Activated CD8-positive, alpha-beta memory T cell treated with anti-CD3 and anti-CD28 coated beads, Interleukin-2, amount 10 ng/mL, durations not matched to agents 7 days and 5 days (primary cell): ENCODE measurements at regions not wholly inside any gene's neighbourhood (a gene's known extent, or its start where the extent isn't known, plus 50 kb on each side); places are given as distances from the start of the nearest gene placed in this dataset.

Source experiments
- ATAC-seq: fragments of 150-1000 bp; cut with Tn5 transposase; one replicate; pipeline ENCODE4 v1.10.0; 2021; ENCODE audit warnings: moderate library complexity
- CTCF ChIA-PET: fragments of 350-600 bp; sonication (Branson Sonifier 250); formaldehyde crosslinking; loops from one replicate; lab custom pipeline; 2021; ENCODE audit warnings: antibody characterized with exemption; lab: Charles Lee
- DNase-seq: peaks from one replicate; pipeline ENCODE4 v3.0.0-alpha.2; 2020
- H3K27ac Mint-ChIP-seq: one replicate; pipeline ENCODE4 v1.8.0; 2021; ENCODE audit warnings: mild to moderate bottlenecking, mixed read lengths
- H3K27me3 Mint-ChIP-seq: one replicate; pipeline ENCODE4 v1.8.0; 2021; ENCODE audit warnings: mixed read lengths
- H3K36me3 Mint-ChIP-seq: one replicate; pipeline ENCODE4 v1.8.0; 2021; ENCODE audit warnings: mild to moderate bottlenecking, mixed read lengths
- H3K4me1 Mint-ChIP-seq: one replicate; pipeline ENCODE4 v1.8.0; 2021; ENCODE audit warnings: mixed read lengths
- H3K4me3 Mint-ChIP-seq: one replicate; pipeline ENCODE4 v1.8.0; 2021; ENCODE audit warnings: mild to moderate bottlenecking, moderate library complexity, mixed read lengths
- H3K9me3 Mint-ChIP-seq: one replicate; pipeline ENCODE4 v1.8.0; 2022; ENCODE audit warnings: low read depth, mixed read lengths

DNA sequence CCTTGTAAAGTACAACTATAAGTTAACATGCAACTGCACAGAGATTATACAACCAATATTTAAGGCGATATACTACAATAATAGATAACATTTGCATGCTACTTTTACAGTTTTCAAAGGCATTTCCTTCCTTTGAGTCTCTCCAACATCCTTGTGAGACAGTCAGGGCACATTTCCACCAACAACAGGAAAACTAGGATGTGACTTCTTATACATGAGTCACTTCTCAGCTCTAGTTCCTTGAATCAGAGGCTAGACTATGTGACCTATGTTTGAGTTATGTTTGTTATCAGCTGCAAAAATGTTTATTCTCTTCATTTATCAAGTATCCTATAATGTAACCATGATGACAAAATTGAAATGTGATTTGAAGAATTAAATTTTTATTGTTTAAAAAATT is 51.7 kb upstream of the TFAP2D start:
- DNase-seq (no peak), ATAC-seq (no peak)
- H3K27me3 Mint-ChIP-seq, result no peaks in the 10 kb centered on the region
- H3K27ac Mint-ChIP-seq, result no peak overlapping the region
- peaks cover 2% of the 10 kb centered on the region for H3K9me3 Mint-ChIP-seq
- no peaks in the 10 kb centered on the region for H3K4me1 Mint-ChIP-seq
- H3K36me3 Mint-ChIP-seq, result no peaks in the 10 kb centered on the region
- H3K4me3 Mint-ChIP-seq, result no peak overlapping the region
- CTCF ChIA-PET, result no interaction called here
